Astrocyte of the cerebellum (primary cell): ENCODE measurements at regions not wholly inside any gene's neighbourhood (a gene's known extent, or its start where the extent isn't known, plus 50 kb on each side); places are given as distances from the start of the nearest gene placed in this dataset.
A peak's percentile ranks its signal among the peaks of the same experiment; 100 is the strongest.

ENCODE experiments used
- DNase-seq: peaks from one replicate; pipeline ENCODE4 v3.0.0-alpha.2; 2011; ENCODE audit warnings: low read depth
- H3K4me3 ChIP-seq: 2 replicates; pipeline ENCODE4 v1.5.1; 2011; ENCODE audit warnings: mild to moderate bottlenecking, low read depth, low read length, moderate library complexity
- CTCF ChIP-seq: IDR thresholded peaks from 2 replicates; pipeline ENCODE4 v1.5.1; 2012; ENCODE audit warnings: low read length, low read depth, moderate library complexity, mild to moderate bottlenecking; ENCODE audit errors: missing control alignments
- in situ Hi-C: cut with HindIII; loops from 2 replicates; pipeline ENCODE4 v1.10.0; 2017; ENCODE audit warnings: low sequenced_read_pairs

DNA sequence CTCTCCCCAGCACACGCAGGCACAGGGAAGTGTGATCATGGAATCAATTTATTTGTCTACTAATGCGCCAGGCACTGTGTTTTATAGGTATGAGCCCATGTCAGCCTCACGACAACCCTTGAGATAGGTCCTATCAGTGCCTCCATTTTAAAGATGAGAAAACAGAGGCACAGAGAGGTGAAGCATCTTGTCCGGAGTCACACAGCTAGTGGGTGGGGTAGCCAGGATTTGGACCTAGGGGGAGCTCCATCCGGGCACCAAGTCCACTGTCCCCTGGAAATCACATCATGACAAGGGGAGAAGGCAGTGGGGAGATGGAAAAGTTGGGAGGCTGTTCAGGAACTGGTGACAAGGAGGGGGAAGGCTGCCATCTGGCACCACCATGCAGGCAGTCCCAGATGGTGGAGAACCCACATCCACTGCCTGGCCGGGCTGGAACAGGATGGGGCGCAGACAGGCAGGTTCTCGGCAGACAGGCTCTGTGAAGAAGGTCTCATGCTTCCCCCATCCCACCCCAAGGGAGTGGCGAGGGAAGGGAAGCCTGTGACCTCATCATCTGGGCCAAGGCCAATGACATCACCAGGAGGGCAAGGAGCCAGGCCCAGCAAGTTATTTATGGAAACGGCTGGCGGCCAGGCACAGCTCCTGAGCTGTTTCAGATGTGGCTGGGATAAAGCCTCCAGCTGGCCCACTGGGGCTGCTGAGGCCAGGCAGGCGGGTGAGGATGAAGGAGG is 126.0 kb upstream of the SDK2 start:
- in situ Hi-C loops = no loop called here
- H3K4me3 ChIP-seq = no peak overlapping the region
- peak; percentile 59 for DNase-seq
- TF ChIP-seq CTCF = no peak

DNA sequence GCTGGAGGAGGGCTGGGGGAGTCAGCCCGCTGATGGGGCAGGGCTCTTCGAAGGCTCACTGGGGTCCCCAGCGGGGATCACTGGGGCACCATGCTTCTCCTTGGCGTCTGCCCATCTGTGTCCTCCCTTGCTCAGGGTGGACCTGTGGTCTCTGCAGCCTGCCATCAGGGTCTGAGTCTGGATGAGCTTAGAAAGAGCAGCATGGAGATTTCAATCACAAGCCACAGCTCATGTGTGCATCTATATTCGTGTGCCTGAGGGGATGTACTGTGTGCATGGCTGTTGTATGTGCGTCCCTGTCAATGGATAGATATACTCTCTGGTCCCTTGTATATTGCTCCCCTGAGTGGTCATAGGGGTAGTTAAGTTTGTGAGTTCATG is 126.6 kb upstream of the SDK2 start:
- in situ Hi-C loops = no loop called here
- H3K4me3 ChIP-seq = no peak overlapping the region
- no peak for TF ChIP-seq CTCF
- DNase-seq = no peak

DNA sequence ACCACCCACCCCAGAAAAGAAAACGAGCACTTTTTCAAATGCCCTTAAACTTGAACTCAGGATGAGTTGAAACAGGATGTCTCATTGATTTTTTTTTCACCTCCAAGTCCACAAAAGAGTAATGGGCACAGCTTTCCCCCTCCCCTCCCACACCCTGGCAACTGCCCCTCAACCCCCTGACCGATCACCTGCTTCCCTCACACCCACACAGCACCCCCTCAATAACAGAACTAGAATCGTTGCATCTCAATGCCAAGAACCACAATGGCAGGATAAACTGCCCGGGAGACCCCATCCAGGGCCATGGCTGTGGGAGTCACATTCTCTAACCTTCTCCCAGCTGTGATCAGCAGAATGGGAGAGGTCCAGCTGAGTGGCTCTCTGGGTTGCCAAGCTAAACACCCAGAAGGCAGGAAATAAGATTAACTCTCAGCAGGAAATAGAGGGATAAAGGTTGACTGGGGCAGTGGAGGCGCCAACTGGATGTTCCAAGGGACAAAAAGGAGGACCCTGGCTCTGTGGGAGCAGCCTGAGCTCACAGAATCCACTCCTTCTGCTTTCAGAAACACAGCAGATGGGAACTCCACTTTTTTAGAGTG is 128.0 kb upstream of the SDK2 start:
- in situ Hi-C loops = no loop called here
- no peak overlapping the region for H3K4me3 ChIP-seq
- DNase-seq = no peak
- TF ChIP-seq CTCF = no peak

GRCh38 chr17:73773702-73774101 is 129.5 kb upstream of the SDK2 start:
- no peak for DNase-seq
- H3K4me3 ChIP-seq = no peak overlapping the region
- in situ Hi-C loops = no loop called here
- no peak for TF ChIP-seq CTCF

DNA sequence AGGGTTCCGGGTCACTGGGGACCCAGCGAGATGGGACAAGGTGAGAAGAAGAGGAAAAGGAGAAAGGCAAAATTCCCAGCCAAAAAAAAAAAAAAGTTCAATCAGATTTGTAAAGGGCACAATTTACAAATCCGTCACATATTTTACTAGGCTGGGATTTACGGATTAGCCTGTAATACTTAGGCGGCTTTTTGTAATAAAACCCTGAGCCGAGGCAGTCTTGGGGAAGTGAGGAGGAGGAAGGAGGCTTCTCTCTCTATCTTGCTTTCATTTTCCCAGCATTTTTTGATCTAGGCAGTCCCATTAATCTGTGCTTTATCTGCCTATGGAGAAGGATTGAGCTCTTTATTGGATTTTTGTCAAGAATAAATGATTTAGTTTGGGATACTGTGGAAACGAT is 130.6 kb upstream of the SDK2 start:
- no peak for TF ChIP-seq CTCF
- no peak for DNase-seq
- no peak overlapping the region for H3K4me3 ChIP-seq
- in situ Hi-C loops = no loop called here

- TF ChIP-seq CTCF = no peak
- in situ Hi-C loops = no loop called here
- no peak overlapping the region for H3K4me3 ChIP-seq
- no peak for DNase-seq
These were observed 132.3 kb upstream of the SDK2 start for GRCh38 chr17:73776351-73777130.
